Nephron progenitor cell (in vitro differentiated cells): ENCODE measurements at regions not wholly inside any gene's neighbourhood (a gene's known extent, or its start where the extent isn't known, plus 50 kb on each side); places are given as distances from the start of the nearest gene placed in this dataset.

ENCODE experiments used
- DNase-seq: peaks from one replicate; pipeline ENCODE4 v3.0.0; 2021
- H3K27ac Mint-ChIP-seq: 2 replicates; pipeline ENCODE4 v1.8.0; 2021; ENCODE audit warnings: mild to moderate bottlenecking, moderate library complexity, mixed read lengths
- H3K27me3 Mint-ChIP-seq: 2 replicates; pipeline ENCODE4 v1.8.0; 2021; ENCODE audit warnings: mild to moderate bottlenecking, low read depth, mixed read lengths; ENCODE audit not compliant: poor library complexity
- H3K36me3 Mint-ChIP-seq: 2 replicates; pipeline ENCODE4 v1.8.0; 2021; ENCODE audit warnings: low read depth, mixed read lengths
- H3K4me1 Mint-ChIP-seq: 2 replicates; pipeline ENCODE4 v1.8.0; 2021; ENCODE audit warnings: mixed read lengths
- H3K4me3 Mint-ChIP-seq: 2 replicates; pipeline ENCODE4 v1.8.0; 2021; ENCODE audit warnings: mild to moderate bottlenecking, moderate library complexity, mixed read lengths
- H3K9me3 Mint-ChIP-seq: 2 replicates; pipeline ENCODE4 v1.8.0; 2021; ENCODE audit warnings: mild to moderate bottlenecking, moderate library complexity, mixed read lengths
- TF ChIP-seq, protein P1 (sequence below): fragments of 200-600 bp; sonication (generic); IDR thresholded peaks from 2 replicates; pipeline ENCODE4 v1.5.0; 2021; ENCODE audit warnings: antibody characterized with exemption

- Mint-ChIP-seq H3K27ac (no peak overlapping the region), H3K27me3 (peaks cover 16% of the 10 kb centered on the region), H3K4me1 (no peaks in the 10 kb centered on the region), H3K36me3 (no peaks in the 10 kb centered on the region), H3K9me3 (no peaks in the 10 kb centered on the region), H3K4me3 (no peak overlapping the region)
- TF ChIP-seq, protein P1, sequence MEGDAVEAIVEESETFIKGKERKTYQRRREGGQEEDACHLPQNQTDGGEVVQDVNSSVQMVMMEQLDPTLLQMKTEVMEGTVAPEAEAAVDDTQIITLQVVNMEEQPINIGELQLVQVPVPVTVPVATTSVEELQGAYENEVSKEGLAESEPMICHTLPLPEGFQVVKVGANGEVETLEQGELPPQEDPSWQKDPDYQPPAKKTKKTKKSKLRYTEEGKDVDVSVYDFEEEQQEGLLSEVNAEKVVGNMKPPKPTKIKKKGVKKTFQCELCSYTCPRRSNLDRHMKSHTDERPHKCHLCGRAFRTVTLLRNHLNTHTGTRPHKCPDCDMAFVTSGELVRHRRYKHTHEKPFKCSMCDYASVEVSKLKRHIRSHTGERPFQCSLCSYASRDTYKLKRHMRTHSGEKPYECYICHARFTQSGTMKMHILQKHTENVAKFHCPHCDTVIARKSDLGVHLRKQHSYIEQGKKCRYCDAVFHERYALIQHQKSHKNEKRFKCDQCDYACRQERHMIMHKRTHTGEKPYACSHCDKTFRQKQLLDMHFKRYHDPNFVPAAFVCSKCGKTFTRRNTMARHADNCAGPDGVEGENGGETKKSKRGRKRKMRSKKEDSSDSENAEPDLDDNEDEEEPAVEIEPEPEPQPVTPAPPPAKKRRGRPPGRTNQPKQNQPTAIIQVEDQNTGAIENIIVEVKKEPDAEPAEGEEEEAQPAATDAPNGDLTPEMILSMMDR: no peak
- no peak for DNase-seq
Measured at GRCh38 chr14:36052681-36053080, 123.8 kb downstream of the PTCSC3 start.

GRCh38 chr14:36052063-36052462 lies 124.5 kb downstream of the PTCSC3 start:
- TF ChIP-seq, protein P1: no peak
- DNase-seq: no peak
- no peaks in the 10 kb centered on the region for H3K36me3 Mint-ChIP-seq

GRCh38 chr14:36048667-36049066 lies 127.9 kb downstream of the PTCSC3 start:
- DNase-seq: no peak
- Mint-ChIP-seq H3K9me3 (no peaks in the 10 kb centered on the region), H3K27ac (no peak overlapping the region), H3K4me1 (no peaks in the 10 kb centered on the region), H3K4me3 (no peak overlapping the region), H3K27me3 (peaks cover 6% of the 10 kb centered on the region), H3K36me3 (no peaks in the 10 kb centered on the region)
- TF ChIP-seq, protein P1: no peak

More at GRCh38 chr14:36052063-36052462, 124.5 kb downstream of the PTCSC3 start:
- Mint-ChIP-seq H3K9me3 (no peaks in the 10 kb centered on the region), H3K4me1 (no peaks in the 10 kb centered on the region), H3K4me3 (no peak overlapping the region), H3K27me3 (peaks cover 16% of the 10 kb centered on the region), H3K27ac (no peak overlapping the region)

- peaks cover 6% of the 10 kb centered on the region for H3K27me3 Mint-ChIP-seq
- TF ChIP-seq, protein P1: no peak
- H3K4me3 Mint-ChIP-seq: no peak overlapping the region
- H3K36me3 Mint-ChIP-seq: no peaks in the 10 kb centered on the region
- DNase-seq: no peak
- H3K4me1 Mint-ChIP-seq: no peaks in the 10 kb centered on the region
- no peak overlapping the region for H3K27ac Mint-ChIP-seq
- H3K9me3 Mint-ChIP-seq: no peaks in the 10 kb centered on the region
Measured at GRCh38 chr14:36047912-36048311, 128.6 kb downstream of the PTCSC3 start.

DNA sequence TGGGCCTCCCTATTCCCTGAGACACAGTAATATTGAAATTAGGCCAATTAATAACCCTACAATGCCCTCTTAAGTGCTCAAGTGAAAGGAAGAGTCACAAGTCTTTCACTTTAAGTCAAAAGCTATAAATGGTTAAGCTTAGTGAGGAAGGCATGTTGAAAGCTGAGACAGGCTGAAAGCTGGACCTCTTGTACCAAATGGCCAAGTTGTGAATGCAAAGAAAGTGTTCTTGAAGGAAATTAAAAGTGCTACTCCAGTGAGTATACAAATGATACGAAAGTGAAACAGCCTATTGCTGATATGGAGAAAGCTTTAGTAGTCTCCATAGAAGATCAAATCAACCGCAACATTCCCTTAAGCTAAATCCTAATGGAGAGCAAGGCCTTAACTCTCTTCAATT lies 140.8 kb downstream of the PTCSC3 start:
- H3K27me3 Mint-ChIP-seq: peaks cover 10% of the 10 kb centered on the region
- H3K27ac Mint-ChIP-seq: no peak overlapping the region
- H3K4me1 Mint-ChIP-seq: no peaks in the 10 kb centered on the region
- TF ChIP-seq, protein P1: no peak
- peaks cover 15% of the 10 kb centered on the region for H3K9me3 Mint-ChIP-seq
- H3K36me3 Mint-ChIP-seq: no peaks in the 10 kb centered on the region
- no peak for DNase-seq
- no peak overlapping the region for H3K4me3 Mint-ChIP-seq

DNA sequence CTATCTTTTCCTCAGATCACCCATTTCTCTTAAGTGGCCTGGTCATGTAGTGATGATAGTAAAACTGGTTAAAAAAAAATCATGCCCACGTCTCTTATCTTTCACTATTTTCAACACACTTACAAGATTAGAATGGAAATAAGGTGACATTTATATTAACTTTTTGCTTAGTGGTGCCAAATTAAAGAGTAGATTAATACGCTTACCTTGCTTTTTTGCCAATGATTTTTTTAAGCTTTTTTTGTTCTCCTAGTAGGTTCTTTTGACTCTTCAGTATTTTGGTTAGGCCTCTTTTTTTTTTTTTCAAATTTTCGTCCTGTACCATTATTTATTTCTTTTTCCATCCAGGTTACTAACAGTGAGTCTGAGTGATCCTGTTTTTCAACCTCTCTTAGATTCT lies 147.9 kb downstream of the PTCSC3 start:
- Mint-ChIP-seq H3K27ac (no peak overlapping the region), H3K36me3 (no peaks in the 10 kb centered on the region), H3K27me3 (peaks cover 2% of the 10 kb centered on the region), H3K4me1 (no peaks in the 10 kb centered on the region), H3K9me3 (no peaks in the 10 kb centered on the region), H3K4me3 (no peak overlapping the region)
- DNase-seq: no peak
- TF ChIP-seq, protein P1: no peak
